C1 segment of cervical spinal cord (tissue), 14 donors: ENCODE measurements at regions not wholly inside any gene's neighbourhood (a gene's known extent, or its start where the extent isn't known, plus 50 kb on each side); places are given as distances from the start of the nearest gene placed in this dataset.

Source experiments
- DNase-seq, 14 donors: peaks; one replicate each; lab custom pipeline; 2025; lab: John Stamatoyannopoulos, UW

- DNase-seq: no peak
Observed at GRCh38 chr9:86695910-86696424, 251.3 kb downstream of the GAS1 start.

- DNase-seq: no peak
Observed at GRCh38 chr9:86690034-86690433, 257.3 kb downstream of the GAS1 start.

GRCh38 chr9:86687788-86688187 is 259.5 kb downstream of the GAS1 start:
- DNase-seq: no peak

- no peak for DNase-seq
Observed at GRCh38 chr9:86685556-86685955, 261.8 kb downstream of the GAS1 start.

GRCh38 chr9:86684148-86684547 is 263.2 kb downstream of the GAS1 start:
- no peak for DNase-seq

GRCh38 chr9:86682240-86682639 is 265.1 kb downstream of the GAS1 start:
- no peak for DNase-seq

GRCh38 chr9:86679909-86680308 is 267.4 kb downstream of the GAS1 start:
- DNase-seq: no peak

GRCh38 chr9:86676396-86676795 is 270.9 kb downstream of the GAS1 start:
- DNase-seq: no peak

GRCh38 chr9:86675805-86676204 is 271.5 kb downstream of the GAS1 start:
- DNase-seq: no peak

- DNase-seq: no peak
Observed at GRCh38 chr9:86674487-86674886, 272.8 kb downstream of the GAS1 start.

- DNase-seq: no peak
Observed at GRCh38 chr9:86672966-86673365, 274.3 kb downstream of the GAS1 start.

- no peak for DNase-seq
Observed at GRCh38 chr9:86672301-86672700, 275.0 kb downstream of the GAS1 start.

GRCh38 chr9:86671018-86671417 is 276.3 kb downstream of the GAS1 start:
- DNase-seq: no peak

GRCh38 chr9:86670536-86670935 is 276.8 kb downstream of the GAS1 start:
- no peak for DNase-seq

- no peak for DNase-seq
Observed at GRCh38 chr9:86670076-86670475, 277.2 kb downstream of the GAS1 start.

GRCh38 chr9:86669422-86669821 is 277.9 kb downstream of the GAS1 start:
- no peak for DNase-seq

- no peak for DNase-seq
Observed at GRCh38 chr9:86668488-86668887, 278.8 kb downstream of the GAS1 start.

GRCh38 chr9:86667307-86667706 is 280.0 kb downstream of the GAS1 start:
- no peak for DNase-seq

GRCh38 chr9:86665416-86665815 is 281.9 kb downstream of the GAS1 start:
- no peak for DNase-seq

- DNase-seq: no peak
Observed at GRCh38 chr9:86664603-86665002, 282.7 kb downstream of the GAS1 start.

GRCh38 chr9:86663905-86664304 is 283.4 kb downstream of the GAS1 start:
- DNase-seq: no peak

- DNase-seq: no peak
Observed at GRCh38 chr9:86662890-86663468, 284.3 kb downstream of the GAS1 start.

- no peak for DNase-seq
Observed at GRCh38 chr9:86660146-86660943, 287.0 kb downstream of the GAS1 start.
